Inflammatory macrophage treated with lipopolysaccharide for 4 hours (primary cell): ENCODE measurements at regions not wholly inside any gene's neighbourhood (a gene's known extent, or its start where the extent isn't known, plus 50 kb on each side); places are given as distances from the start of the nearest gene placed in this dataset.
"Not testable (repeated sequence)": the region's sequence is repeated elsewhere in the genome, so short reads cannot be mapped to it uniquely, and the experiment has no call there.

ENCODE experiments used
- DNase-seq: peaks from one replicate; pipeline ENCODE4 v3.0.0-alpha.2; 2020

DNA sequence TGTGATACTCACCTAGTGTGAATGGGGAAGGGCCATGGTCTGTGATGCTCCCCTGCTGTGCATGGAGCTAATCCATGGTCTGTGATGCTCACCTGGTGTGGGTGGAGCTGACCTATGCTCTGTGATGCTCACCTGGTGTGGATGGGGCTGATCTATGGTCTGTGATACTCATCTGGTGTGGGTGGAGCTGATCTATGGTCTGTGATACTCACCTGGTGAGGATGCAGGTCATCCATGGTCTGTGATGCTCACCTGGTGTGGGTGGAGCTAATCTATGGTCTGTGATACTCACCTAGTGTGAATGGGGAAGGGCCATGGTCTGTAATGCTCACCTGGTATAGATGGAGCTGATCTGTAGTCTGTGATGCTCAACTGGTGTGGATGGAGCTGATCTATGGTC, 110.2 kb downstream of the CRLF2 start:
- not testable (repeated sequence) for DNase-seq

DNA sequence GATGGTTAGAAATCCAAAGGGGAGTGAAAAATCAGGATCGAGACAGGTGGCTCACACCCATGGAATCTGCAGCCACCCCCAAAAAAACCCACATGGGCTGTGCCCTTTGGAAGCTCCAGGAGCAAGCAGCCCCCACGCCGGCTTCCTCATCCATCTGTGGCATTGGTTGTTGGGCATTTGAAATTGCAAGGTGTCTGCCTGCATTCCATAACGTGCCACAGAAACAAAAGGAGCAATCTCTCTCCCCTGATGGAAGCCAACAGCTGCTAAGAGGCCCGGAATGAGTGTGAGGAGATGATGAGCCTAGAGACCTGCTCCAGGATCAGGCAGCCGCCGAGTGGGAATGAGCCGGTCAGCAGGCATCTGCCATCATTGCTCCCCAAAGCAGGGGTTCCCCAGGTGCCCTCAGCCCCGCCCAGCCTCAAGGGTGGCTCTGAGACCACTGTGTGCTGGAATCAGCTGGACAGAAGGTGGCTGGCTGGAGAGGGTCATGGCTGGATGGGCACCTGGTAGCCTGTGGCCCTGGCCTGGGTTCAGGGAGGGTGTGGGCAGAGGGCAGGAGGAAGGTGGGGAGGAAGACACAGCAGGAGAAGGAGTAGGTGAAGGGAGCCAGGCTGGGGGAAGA, 113.2 kb downstream of the CRLF2 start:
- no peak for DNase-seq

DNA sequence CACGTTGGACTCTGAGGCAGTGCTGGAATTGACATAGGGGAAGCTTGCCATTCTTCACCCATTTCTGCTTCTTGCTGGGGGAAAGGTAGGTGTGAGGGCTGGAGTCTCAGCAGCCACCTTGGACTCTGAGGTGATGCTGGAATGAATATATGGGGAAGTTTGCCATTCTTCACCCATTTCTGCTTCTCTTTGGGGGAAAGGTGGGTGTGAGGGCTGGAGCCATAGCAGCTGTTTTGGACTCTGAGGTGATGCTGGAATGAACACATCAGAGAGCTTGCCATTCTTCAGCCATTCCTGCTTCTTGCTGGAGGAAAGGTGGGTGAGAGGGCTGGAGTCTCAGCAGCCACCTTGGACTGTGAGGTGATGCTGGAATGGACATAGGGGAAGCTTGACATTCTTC, 115.1 kb downstream of the CRLF2 start:
- DNase-seq, result no peak

DNA sequence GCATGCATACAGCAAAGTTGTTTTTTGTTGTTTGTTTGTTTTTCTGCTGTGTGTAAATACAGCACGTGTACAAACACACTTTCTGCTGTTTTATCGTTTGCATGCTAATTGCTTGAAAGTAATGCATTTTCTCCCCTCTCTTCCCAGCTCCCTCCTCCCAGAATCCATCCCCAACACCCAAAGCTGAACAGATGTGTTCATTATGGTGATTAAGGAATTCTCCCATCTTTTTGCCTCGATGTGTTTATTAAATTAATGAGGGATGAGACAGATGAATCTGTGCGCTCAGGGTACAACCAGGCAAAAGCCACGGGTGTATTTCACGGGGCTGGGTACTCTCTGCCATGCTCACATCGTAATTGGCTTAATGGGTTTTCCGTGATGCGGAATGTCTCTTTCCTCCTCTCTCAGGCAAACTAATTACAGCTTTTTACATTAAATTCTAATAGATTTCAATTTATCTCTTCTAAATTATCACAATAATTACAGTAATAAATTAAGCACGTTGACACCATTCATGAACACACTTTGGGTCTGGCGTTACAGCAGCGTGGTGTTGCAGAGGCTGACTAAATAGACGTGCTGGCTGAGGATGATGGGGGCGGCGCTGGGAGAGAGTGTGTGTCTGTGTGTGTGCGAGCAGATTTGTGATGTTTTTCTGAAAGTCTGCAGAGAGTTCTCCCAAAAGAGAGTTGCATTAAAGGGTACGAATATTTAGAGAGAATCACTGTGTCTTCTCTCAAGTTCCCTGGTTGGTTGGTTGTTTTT, 117.7 kb downstream of the CRLF2 start:
- no peak for DNase-seq

DNA sequence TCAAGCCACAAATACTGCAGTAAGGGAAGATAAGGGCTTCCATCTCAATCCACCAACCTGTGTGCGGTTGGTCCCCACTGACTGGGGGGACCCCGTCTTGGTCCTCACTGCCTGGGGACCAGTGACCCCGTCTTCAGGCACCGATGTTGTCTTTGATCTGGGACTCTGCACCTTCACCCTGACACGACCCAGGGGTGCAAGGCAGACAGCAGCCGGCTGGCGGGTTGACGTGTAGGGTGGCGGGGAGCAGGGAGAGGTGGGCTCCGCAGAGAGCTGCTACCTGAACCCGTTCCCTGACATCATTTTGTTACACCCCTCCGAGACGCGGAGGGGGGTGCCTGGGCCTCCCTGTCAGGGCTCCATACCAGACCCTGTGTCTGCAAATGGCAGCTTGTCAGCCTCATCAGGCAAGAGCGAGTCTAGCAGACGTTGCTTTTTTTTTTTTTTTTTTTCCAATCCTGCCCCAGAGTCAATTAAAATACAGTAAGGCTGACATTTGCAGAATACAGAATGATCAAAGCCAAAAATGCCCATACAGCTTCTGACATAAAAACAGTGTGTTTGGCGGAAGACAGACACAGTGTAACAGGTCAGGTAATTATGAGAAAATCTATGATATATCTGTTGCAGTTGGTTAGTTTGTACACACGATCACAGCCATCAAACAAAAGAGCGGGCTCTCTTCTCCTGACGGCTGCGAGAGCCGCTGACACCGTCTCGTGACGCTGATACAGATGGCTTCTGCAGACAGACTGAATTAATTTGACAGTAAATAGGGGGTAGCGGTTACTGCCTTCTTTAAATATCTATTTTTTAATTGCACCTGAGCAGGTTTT, 118.6 kb downstream of the CRLF2 start:
- no peak for DNase-seq

DNA sequence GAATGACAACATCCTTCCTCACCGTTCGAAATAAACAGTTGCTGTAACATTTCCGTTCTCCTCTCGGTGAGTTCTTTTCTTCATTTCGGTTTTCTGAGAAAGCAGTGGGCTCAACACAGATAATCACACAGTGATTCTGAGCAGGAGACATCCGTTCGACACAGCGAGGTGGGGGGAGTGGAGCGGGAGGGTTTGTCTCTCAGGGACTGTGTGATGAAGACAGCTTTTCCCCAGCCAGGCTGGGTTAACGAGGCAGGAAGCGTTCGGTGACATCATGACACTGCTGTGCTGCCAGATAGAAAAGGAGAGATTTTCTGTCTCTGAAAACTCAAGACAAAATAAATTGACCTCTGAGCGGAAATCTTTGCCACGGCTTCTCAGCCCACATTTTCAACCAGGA, 119.3 kb downstream of the CRLF2 start:
- no peak for DNase-seq

DNA sequence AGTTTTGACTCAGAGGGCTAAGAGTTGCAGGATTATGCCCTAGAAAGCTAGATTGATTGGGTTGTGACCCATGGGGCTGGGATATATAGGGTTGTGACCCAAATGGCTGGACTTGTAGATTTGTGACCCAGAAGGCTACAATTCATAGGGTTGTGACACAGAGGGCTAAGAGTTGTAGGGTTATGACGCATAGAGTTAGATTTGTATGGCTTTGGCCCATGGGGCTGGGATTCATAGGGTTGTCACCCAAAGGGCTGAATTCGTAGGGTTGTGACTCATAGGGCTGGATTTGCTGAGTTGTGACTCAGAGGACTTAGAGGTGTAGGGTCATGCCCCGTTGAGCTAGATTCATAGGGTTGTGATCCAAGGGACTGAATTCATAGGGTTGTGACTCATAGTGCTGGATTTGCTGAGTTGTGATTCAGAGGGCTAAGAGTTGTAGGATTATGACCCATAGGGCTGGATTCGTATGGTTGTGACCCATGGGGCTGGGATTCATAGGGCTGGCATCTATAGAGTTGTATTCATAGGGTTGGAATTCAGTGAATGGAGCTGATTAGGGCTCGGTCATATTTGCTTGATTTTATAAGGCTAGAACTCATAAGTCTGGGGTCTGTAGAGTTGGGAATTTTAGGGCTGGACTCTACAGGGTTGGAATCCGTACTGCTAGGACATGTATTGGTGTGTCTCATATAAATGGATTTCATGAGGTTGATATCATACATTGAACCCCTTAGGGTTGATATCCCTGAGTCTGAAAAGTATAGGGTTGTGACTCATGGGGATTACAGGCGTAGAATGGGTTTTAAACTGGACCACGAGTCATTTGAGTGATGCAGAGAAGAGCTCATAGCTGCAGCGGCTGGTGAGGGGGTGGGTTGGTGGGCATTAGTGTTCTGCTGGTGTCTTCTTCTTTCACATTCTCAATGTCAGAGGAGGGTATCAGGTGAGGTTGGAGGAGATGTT, 125.7 kb downstream of the CRLF2 start:
- no peak for DNase-seq

DNA sequence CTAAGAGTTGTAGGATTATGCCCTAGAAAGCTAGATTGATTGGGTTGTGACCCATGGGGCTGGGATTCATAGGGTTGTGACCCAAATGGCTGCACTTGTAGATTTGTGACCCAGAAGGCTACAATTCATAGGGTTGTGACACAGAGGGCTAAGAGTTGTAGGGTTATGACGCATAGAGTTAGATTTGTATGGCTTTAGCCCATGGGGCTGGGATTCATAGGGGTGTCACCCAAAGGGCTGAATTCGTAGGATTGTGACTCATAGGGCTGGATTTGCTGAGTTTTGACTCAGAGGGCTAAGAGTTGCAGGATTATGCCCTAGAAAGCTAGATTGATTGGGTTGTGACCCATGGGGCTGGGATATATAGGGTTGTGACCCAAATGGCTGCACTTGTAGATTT, 126.6 kb downstream of the CRLF2 start:
- not testable (repeated sequence) for DNase-seq

DNA sequence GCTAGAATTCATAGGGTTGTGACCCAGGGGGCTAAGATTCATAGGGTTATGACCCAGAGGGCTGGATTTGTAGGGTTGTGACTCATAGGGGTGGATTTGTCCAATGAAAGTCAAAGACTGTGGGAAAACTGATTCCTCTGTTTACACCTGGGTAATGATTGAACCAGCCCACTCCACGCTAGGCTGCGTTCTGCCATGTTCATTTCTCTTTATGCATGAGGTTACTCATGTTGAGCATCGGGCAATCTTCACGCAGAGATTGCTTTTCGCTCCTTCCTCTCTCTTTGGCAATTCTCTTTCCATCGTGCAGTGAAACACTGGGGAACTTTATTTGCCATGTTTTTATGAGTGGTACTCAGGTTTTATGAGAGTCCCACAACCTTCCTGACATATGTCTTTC, 127.8 kb downstream of the CRLF2 start:
- DNase-seq, result no peak

DNA sequence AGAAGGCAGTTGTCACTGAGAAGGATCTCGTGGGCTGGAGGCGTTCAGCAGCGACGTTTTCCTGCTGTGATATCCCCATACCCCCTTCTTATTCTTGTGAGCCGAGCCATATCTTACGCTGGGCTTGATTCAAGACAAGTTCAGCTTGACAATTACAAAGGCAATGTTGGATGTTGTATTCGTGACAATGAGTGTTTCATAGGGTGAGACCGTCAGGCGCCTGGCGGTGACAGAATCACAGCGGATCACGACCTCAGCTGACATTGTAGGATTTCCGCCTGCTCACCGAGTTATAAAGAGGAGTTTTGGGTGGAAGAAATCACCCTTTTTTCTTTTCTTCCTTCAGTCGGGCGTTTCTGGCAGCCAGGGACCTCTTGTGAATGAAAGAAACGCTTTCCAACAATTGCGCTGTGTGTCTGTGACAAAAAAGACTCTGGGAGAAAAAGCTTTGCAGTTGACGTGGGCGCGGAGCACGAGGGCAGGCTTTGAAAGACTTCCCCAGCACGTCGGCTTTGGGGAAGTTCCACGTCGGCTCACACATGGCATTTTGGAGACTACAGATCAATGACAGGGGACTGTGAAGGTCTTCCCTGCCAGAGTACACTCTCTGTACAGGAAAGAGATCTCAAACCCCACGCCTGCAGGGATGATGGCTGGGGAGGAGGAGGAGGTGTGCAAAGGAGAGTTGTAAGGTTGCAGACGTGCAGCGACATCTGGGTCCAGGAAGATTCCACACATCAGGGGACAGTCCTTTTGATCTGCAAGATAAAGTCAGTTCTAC, 135.4 kb downstream of the CRLF2 start:
- DNase-seq, result peak; percentile 22

DNA sequence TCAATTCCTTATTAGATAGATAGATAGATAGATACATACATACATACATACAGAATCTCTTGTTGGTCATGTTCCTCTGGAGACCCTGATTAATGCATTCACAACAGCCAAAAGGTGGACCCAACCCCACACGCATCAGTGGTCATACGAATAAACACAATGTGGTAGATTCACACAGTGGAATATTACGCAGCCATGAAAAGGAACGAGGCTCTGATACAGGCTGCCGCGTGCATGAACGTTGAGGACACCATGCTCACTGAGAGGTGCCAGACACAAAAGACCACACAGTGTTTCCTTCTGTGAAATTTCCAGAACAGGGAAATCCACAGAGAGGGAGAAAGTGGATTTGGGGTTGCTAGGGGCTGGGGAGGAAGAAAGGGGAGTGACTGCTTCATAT, 136.7 kb downstream of the CRLF2 start:
- DNase-seq, result no peak

DNA sequence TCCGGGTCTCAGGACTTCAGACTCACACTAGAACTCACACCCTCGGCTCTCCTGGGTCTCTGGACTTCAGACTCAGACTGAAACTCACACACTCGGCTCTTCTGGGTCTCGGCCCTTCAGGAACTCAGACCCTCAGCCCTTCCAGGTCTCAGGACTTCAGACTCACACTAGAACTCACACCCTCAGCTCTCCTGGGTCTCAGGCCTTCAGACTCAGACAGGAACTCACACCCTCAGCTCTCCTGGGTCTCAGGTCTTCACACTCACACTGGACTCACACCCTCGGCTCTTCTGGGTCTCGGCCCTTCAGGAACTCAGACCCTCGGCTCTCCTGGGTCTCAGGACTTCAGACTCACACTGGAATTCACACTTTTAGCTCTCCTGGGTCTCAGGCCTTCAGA, 137.3 kb downstream of the CRLF2 start:
- no peak for DNase-seq

DNA sequence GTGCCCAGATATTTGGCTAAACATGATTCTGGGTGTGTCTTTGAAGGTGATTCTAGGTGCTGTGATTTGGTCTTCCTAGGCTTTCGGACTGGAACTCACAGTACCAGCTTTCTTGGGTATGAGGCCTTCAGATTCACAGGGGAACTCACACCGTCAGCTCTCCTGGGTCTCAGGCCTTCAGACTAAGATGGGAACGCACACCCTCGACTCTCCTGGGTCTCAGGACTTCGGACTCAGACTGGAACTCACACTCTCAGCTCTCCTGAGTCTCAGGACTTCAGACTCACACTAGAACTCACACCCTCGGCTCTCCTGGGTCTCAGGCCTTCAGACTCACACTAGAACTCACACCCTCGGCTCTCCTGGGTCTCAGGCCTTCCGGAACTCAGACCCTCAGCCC, 137.7 kb downstream of the CRLF2 start:
- no peak for DNase-seq

DNA sequence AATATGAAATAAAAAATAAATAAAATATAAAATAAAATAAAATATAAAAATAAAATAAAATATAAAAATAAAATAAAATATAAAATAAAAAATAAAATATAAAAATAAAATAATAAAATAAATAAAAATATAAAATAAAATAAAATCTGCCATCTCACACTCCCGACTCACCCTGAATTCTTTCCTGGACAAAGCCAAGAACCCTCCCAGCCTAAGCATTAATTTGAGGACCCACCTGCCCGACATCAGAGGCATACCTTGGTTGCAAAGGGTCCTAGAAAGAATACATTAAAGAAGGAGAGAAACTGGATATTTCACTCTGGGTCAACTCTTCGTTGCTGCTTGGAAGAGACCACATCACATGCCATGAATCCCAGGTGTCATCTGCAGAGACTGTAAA, 138.3 kb downstream of the CRLF2 start:
- DNase-seq, result no peak

DNA sequence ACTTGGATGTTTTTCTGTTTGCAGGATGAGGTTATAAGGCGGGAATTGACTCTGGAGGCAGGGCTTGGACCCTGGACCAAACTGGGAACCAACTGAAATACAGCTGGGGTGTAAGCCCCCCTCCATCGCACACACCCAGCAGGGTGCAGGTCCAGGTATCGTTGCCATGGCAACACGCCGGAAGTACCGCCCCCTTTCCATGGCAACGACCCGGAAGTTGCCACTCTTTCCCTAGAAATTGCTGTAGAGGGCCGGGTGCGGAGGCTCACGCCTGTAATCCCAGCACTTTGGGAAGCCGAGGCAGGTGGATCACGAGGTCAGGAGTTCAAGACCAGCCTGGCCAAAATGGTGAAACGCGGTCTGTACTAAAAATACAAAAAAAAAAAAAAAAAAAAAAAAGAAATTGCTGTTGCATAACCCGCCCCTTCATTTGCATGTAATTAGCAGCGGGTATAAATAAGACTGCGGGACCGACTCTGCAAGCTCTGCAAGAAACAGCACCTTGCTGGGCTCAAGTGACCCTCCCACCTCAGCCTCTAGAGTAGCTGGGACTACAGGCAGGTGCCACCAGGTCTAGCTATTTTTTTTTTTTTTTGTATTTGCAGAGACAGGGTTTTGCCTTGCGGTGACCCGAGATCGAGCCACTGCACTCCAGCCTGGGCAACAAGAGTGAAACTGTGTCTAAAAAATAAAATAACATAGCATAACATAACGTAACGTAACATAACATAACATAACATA, 139.6 kb downstream of the CRLF2 start:
- DNase-seq, result no peak

DNA sequence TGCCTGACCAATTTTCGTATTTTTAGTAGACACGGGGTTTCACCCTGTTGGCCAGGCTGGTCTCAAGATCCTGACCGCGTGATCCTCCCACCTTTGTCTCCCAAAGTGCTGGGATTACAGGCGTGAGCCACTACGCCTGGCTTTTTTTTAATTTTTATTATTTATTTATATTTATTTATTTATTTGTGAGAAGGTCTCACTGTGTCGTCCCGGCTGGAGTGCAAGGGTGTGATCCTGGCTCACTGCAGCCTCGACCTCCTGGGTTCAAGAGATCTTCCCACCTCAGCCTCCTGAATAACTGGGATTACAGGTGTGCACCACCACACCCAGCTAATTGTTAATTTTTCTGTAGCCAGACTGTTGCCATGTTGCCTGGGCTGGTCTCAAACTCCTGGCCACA, 141.1 kb downstream of the CRLF2 start:
- no peak for DNase-seq

DNA sequence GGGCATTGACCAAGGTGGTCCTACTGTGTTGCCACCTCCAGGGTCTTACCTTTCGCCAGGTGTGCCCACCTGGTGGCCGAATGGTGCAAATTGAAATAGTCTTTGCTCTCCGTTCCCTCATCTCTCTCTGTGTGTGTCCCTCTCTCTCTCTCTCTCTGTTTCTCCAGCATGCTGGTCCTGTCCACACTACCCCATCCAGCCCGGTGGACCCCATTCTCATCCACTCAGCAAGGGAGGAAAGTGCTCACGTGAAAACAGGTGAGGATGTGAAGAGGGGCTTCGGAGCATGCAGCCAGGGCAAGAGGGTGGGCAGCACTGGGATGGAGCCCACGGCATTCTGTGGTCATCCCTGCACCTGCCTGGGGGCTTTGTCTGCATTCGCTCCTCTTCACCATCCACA, 150.1 kb downstream of the CRLF2 start:
- DNase-seq, result no peak

DNA sequence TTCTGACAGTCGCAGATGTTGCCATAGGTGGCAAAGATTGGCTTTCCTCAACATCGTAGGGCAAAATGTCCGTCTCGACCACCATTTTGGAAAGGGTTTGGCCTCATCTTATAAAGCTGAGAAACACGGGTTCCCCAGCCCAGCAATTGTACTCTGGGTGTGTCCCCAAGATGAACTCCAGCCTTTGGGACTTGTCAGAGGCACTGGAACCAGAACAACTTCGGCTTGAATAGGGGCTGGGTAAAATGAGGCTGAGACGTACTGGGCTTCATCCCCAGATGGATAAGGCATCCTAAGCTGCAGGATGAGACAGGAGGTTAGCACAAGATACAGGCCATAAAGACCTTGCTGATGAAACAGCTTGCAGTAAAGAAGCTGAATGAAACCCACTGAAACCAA, 151.9 kb downstream of the CRLF2 start:
- DNase-seq, result no peak

DNA sequence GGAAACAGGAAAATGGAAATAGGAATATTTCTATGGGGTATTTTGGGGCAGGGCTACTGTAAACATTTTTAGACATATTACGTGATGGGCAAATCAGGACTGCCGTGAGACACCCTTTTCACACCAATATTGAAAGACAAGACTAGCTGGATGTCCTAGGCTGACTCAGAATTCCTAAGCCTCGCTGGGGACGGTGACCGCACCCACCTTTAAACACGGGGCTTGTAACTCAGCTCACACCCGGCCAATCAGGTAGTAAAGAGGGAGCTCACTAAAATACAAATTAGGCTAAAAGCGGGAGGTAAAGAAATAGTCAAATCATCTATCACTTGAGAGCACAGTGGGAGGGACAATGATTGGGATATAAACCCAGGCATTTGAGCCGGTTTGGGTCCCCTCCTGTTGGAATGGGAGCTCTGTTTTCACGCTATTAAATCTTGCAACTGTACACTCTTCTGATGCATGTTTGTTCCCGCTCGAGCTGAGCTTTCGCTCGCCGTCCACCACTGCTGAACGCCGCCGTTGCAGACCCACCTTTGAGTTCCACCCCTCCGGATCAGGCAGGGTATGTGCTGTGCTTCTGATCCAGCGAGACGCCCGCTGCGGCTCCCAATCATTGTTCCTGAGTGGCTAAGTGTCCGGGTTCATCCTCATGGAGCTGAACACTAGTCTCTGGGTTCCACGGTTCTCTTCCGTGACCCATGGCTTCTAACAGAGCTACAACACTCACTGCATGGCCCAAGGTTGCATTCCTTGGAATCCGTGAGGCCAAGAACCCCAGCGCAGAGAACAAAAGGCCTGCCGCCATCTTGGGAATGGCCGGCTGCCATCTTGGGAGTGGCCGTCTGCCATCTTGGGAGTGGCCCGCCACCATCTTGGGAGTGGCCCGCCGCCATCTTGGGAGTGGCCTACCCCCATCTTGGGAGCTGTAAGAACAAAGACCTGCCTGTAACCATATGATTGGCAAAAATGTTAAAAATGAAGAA, 152.6 kb downstream of the CRLF2 start:
- DNase-seq, result no peak

DNA sequence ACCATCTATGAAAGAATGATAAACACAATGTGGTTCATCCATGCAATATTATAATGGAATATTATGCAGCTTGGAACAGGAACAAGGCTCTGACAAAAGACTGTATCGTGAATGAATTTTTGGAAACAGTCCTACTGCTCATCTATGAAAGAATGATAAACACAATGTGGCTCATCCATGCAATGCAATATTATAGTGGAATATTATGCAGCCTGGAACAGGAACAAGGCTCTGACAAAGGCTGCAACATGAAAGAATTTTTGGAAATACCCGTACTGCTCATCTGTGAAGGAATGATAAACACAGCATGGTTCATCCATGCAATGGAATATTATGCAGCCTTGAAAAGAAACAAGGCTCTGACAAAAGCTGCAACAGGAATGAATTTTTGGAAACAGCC, 158.8 kb downstream of the CRLF2 start:
- DNase-seq, result not testable (repeated sequence)
